Fibroblast of the aortic adventitia (primary cell): ENCODE measurements at regions not wholly inside any gene's neighbourhood (a gene's known extent, or its start where the extent isn't known, plus 50 kb on each side); places are given as distances from the start of the nearest gene placed in this dataset.
"Not testable (repeated sequence)": the region's sequence is repeated elsewhere in the genome, so short reads cannot be mapped to it uniquely, and the experiment has no call there.

Source experiments
- DNase-seq: peaks from one replicate; pipeline ENCODE4 v3.0.0-alpha.2; 2010; ENCODE audit warnings: low read depth
- H3K4me3 ChIP-seq: 2 replicates; pipeline ENCODE4 v1.5.1; 2011; ENCODE audit warnings: low read depth, mild to moderate bottlenecking, control low read depth, low read length, moderate library complexity
- TF ChIP-seq, protein P1 (sequence below): IDR thresholded peaks from 2 replicates; pipeline ENCODE4 v1.5.1; 2011; ENCODE audit warnings: mild to moderate bottlenecking, low read length, control low read depth, inconsistent platforms; ENCODE audit not compliant: insufficient read depth

DNA sequence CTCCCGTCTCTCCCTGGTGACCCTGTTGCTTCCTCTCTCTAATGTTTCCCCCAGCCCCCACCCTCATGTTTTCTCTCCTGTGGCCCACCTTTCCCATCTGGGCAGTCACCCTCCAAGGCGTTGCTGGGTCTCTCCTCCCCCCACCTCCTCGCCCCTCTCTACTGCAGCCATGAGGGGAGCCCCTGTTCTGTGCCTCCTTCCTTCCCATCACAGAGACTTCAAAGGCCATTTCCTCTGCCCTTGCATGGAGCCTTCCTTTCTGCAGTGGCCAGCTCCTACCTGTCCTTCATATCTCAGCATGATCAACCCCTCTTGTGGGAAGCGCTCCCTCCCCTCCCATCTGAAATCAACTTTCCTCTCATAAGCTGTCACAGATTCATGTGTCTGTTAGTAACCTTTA, 194.0 kb upstream of the PRSS58 start:
- DNase-seq = no peak
- TF ChIP-seq, protein P1, sequence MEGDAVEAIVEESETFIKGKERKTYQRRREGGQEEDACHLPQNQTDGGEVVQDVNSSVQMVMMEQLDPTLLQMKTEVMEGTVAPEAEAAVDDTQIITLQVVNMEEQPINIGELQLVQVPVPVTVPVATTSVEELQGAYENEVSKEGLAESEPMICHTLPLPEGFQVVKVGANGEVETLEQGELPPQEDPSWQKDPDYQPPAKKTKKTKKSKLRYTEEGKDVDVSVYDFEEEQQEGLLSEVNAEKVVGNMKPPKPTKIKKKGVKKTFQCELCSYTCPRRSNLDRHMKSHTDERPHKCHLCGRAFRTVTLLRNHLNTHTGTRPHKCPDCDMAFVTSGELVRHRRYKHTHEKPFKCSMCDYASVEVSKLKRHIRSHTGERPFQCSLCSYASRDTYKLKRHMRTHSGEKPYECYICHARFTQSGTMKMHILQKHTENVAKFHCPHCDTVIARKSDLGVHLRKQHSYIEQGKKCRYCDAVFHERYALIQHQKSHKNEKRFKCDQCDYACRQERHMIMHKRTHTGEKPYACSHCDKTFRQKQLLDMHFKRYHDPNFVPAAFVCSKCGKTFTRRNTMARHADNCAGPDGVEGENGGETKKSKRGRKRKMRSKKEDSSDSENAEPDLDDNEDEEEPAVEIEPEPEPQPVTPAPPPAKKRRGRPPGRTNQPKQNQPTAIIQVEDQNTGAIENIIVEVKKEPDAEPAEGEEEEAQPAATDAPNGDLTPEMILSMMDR = no peak
- H3K4me3 ChIP-seq = no peak overlapping the region

GRCh38 chr7:142451296-142451695, 193.4 kb upstream of the PRSS58 start:
- TF ChIP-seq, protein P1 = no peak
- no peak overlapping the region for H3K4me3 ChIP-seq
- no peak for DNase-seq

- no peak overlapping the region for H3K4me3 ChIP-seq
- TF ChIP-seq, protein P1 = no peak
- DNase-seq = no peak
Observed at GRCh38 chr7:142450695-142451094, 192.8 kb upstream of the PRSS58 start.

- TF ChIP-seq, protein P1 = no peak
- DNase-seq = no peak
- H3K4me3 ChIP-seq = no peak overlapping the region
Observed at GRCh38 chr7:142450206-142450605, 192.3 kb upstream of the PRSS58 start.

DNA sequence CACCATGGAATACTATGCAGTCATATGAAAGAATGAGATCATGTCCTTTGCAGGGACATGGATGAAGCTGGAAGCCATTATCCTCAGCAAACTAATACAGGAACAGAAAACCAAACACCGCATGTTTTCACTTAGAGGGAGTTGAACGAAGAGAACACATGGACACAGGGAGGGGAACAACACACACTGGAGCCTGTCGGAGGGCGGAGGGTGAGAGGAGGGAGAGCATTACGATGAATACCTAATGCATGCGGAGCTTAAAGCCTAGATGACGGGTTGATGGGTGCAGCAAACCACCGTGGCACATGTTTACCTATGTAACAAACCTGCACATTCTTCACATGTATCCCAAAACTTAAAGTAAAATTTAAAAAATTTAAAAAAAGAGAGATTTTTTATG, 191.0 kb upstream of the PRSS58 start:
- not testable (repeated sequence) for DNase-seq, H3K4me3 ChIP-seq

GRCh38 chr7:142447762-142448161, 189.9 kb upstream of the PRSS58 start:
- TF ChIP-seq, protein P1 = no peak
- no peak overlapping the region for H3K4me3 ChIP-seq
- no peak for DNase-seq

GRCh38 chr7:142445019-142445686, 187.3 kb upstream of the PRSS58 start:
- TF ChIP-seq, protein P1 = no peak
- no peak overlapping the region for H3K4me3 ChIP-seq
- DNase-seq = no peak
